ENCODE measurements at regions not wholly inside any gene's neighbourhood (a gene's known extent, or its start where the extent isn't known, plus 50 kb on each side); places are given as distances from the start of the nearest gene placed in this dataset.

GRCh38 chr9:16308645-16309044 is 561.8 kb downstream of the BNC2 start:
- H3K4me3 ChIP-seq (replicated peaks in 1 of 2; ENCODE audit: low read depth in 1 of 2, low read length in 2 of 2): no peak overlapping the region
- no peak for TF ChIP-seq EGR1 (IDR thresholded peaks at IDR 0.05; ENCODE audit: low read depth)
- TF ChIP-seq ATF3 (IDR thresholded peaks at IDR 0.05): no peak
- no peak for TF ChIP-seq JUND (IDR thresholded peaks at IDR 0.05)
- H4K20me1 ChIP-seq (ENCODE audit: insufficient read depth): no peaks in the 10 kb centered on the region
- intact Hi-C loops (cut with micrococcal nuclease): no loop called here
- no peak overlapping the region for H3K27ac ChIP-seq (ENCODE audit: low read depth, low read length)
- H3K36me3 ChIP-seq (ENCODE audit: control insufficient read depth in 1 of 2, insufficient read depth in 2 of 2, low read length in 2 of 2): no peaks in the 10 kb centered on the region
- ATAC-seq: no peak
- ChIA-PET CTCF (no interaction called here), POLR2A (no interaction called here), RAD21 (ENCODE audit: low non-redundant PET in 1 of 2, low total read pairs in 2 of 2, uncharacterized antibody in 2 of 2, unreplicated experiment in 2 of 2) (no interaction called here)
- no peaks in the 10 kb centered on the region for H3K9me2 ChIP-seq (ENCODE audit: insufficient read depth)
- no peak for DNase-seq (ENCODE audit: low read depth, low spot score)
- no peak overlapping the region for H2AFZ ChIP-seq (ENCODE audit: low read depth, low read length, poor library complexity, severe bottlenecking)
- BruUV-seq (replicated peaks): no TSS peak
- no peaks in the 10 kb centered on the region for H3K9me3 ChIP-seq (ENCODE audit: control insufficient read depth in 1 of 2, insufficient read depth in 1 of 2, low read depth in 1 of 2, low read length in 2 of 2)
- no peaks in the 10 kb centered on the region for H3K79me2 ChIP-seq (ENCODE audit: insufficient read depth, low read length)
- H3K4me2 ChIP-seq (ENCODE audit: low read length): no peak overlapping the region
- H3K9ac ChIP-seq (ENCODE audit: low read length): no peak overlapping the region
- peaks cover 18% of the 10 kb centered on the region for H3K27me3 ChIP-seq (ENCODE audit: insufficient read depth, low read length)
- H3K4me1 ChIP-seq (ENCODE audit: control insufficient read depth in 1 of 2, insufficient read depth in 2 of 2, low read length in 2 of 2): no peaks in the 10 kb centered on the region

- no TSS peak for BruUV-seq (replicated peaks)
- H3K9me2 ChIP-seq (ENCODE audit: insufficient read depth): no peaks in the 10 kb centered on the region
- no peak overlapping the region for H3K9ac ChIP-seq (ENCODE audit: low read length)
- CTCF ChIA-PET: no interaction called here
- no peaks in the 10 kb centered on the region for H3K36me3 ChIP-seq (ENCODE audit: control insufficient read depth in 1 of 2, insufficient read depth in 2 of 2, low read length in 2 of 2)
- intact Hi-C loops (cut with micrococcal nuclease): no loop called here
- peaks cover 18% of the 10 kb centered on the region for H3K27me3 ChIP-seq (ENCODE audit: insufficient read depth, low read length)
- H3K4me3 ChIP-seq (replicated peaks in 1 of 2; ENCODE audit: low read depth in 1 of 2, low read length in 2 of 2): no peak overlapping the region
- H3K4me2 ChIP-seq (ENCODE audit: low read length): no peak overlapping the region
- H3K27ac ChIP-seq (ENCODE audit: low read depth, low read length): no peak overlapping the region
- ATAC-seq (no peak), DNase-seq (ENCODE audit: low read depth, low spot score) (no peak)
- RAD21 ChIA-PET (ENCODE audit: low non-redundant PET in 1 of 2, low total read pairs in 2 of 2, uncharacterized antibody in 2 of 2, unreplicated experiment in 2 of 2): no interaction called here
- POLR2A ChIA-PET: no interaction called here
- no peaks in the 10 kb centered on the region for H4K20me1 ChIP-seq (ENCODE audit: insufficient read depth)
- H3K79me2 ChIP-seq (ENCODE audit: insufficient read depth, low read length): no peaks in the 10 kb centered on the region
- no peaks in the 10 kb centered on the region for H3K4me1 ChIP-seq (ENCODE audit: control insufficient read depth in 1 of 2, insufficient read depth in 2 of 2, low read length in 2 of 2)
- H2AFZ ChIP-seq (ENCODE audit: low read depth, low read length, poor library complexity, severe bottlenecking): no peak overlapping the region
- no peaks in the 10 kb centered on the region for H3K9me3 ChIP-seq (ENCODE audit: control insufficient read depth in 1 of 2, insufficient read depth in 1 of 2, low read depth in 1 of 2, low read length in 2 of 2)
- TF ChIP-seq YY1 (IDR thresholded peaks at IDR 0.05; ENCODE audit: extremely low read depth, insufficient replicate concordance, low read depth, low read length) (no peak), ATF3 (IDR thresholded peaks at IDR 0.05) (no peak), EZH2 (IDR thresholded peaks at IDR 0.05) (no peak), CTCF (IDR thresholded peaks at IDR 0.05 in 2 of 3, conservative IDR thresholded peaks at IDR 0.05 in 1 of 3; ENCODE audit: borderline replicate concordance in 1 of 3, insufficient read depth in 1 of 3, low read depth in 2 of 3, low read length in 2 of 3) (no peak), ELF1 (IDR thresholded peaks at IDR 0.05; ENCODE audit: borderline replicate concordance, low read depth) (no peak), SRF (IDR thresholded peaks at IDR 0.05; ENCODE audit: low read depth) (no peak), TCF7L2 (IDR thresholded peaks at IDR 0.05; ENCODE audit: borderline replicate concordance, extremely low read depth, insufficient read depth, insufficient read length) (no peak), REST (IDR thresholded peaks at IDR 0.05; ENCODE audit: low read depth) (no peak), ZNF274 (IDR thresholded peaks at IDR 0.05; ENCODE audit: low read depth, low read length) (no peak)
- TF ChIP-seq, protein P1, sequence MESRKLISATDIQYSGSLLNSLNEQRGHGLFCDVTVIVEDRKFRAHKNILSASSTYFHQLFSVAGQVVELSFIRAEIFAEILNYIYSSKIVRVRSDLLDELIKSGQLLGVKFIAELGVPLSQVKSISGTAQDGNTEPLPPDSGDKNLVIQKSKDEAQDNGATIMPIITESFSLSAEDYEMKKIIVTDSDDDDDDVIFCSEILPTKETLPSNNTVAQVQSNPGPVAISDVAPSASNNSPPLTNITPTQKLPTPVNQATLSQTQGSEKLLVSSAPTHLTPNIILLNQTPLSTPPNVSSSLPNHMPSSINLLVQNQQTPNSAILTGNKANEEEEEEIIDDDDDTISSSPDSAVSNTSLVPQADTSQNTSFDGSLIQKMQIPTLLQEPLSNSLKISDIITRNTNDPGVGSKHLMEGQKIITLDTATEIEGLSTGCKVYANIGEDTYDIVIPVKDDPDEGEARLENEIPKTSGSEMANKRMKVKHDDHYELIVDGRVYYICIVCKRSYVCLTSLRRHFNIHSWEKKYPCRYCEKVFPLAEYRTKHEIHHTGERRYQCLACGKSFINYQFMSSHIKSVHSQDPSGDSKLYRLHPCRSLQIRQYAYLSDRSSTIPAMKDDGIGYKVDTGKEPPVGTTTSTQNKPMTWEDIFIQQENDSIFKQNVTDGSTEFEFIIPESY (IDR thresholded peaks at IDR 0.05; ENCODE audit: extremely low read depth, insufficient replicate concordance, low read length): no peak
These were observed 561.4 kb downstream of the BNC2 start for GRCh38 chr9:16309082-16309468.
